ENCODE measurements at regions not wholly inside any gene's neighbourhood (a gene's known extent, or its start where the extent isn't known, plus 50 kb on each side); places are given as distances from the start of the nearest gene placed in this dataset.
"Not testable (repeated sequence)": the region's sequence is repeated elsewhere in the genome, so short reads cannot be mapped to it uniquely, and the experiment has no call there.

- peaks cover 0 to 1% of the 10 kb centered on the region in 2 donors for H3K36me3 ChIP-seq (replicated peaks in 1 of 2; ENCODE audit: insufficient read depth in 1 of 2, low read depth in 2 of 2)
- no peaks in the 10 kb centered on the region for H3K27me3 ChIP-seq
- TF ChIP-seq POLR2A (IDR thresholded peaks at IDR 0.05): no peak
- no peak for TF ChIP-seq CTCF (IDR thresholded peaks at IDR 0.05)
- H3K4me1 ChIP-seq: peaks cover 16% of the 10 kb centered on the region
- ATAC-seq (no peak), DNase-seq (no peak)
- no peaks in the 10 kb centered on the region for H3K9me3 ChIP-seq
- no peak overlapping the region for H3K4me3 ChIP-seq
- H3K27ac ChIP-seq: no peak overlapping the region
- intact Hi-C loops (cut with DNase I): no loop called here
Measured at GRCh38 chr6:144417681-144418080, 132.5 kb downstream of the UTRN start.

- WGBS, 2 donors: 45 to 49% methylated on average over 6 of the region's 6 CpGs
- peaks cover 0 to 4% of the 10 kb centered on the region in 2 donors for H3K36me3 ChIP-seq (replicated peaks in 1 of 2; ENCODE audit: insufficient read depth in 1 of 2, low read depth in 2 of 2)
- peaks cover 16% of the 10 kb centered on the region for H3K4me1 ChIP-seq
- H3K27ac ChIP-seq: no peak overlapping the region
- no peaks in the 10 kb centered on the region for H3K27me3 ChIP-seq
- H3K4me3 ChIP-seq: no peak overlapping the region
- H3K9me3 ChIP-seq: no peaks in the 10 kb centered on the region
- intact Hi-C loops (cut with DNase I): no loop called here
- ATAC-seq (no peak), DNase-seq (no peak)
- no peak for TF ChIP-seq CTCF (IDR thresholded peaks at IDR 0.05)
- no peak for TF ChIP-seq POLR2A (IDR thresholded peaks at IDR 0.05)
Measured at GRCh38 chr6:144418959-144419545, 133.9 kb downstream of the UTRN start.

- Histone ChIP-seq H3K27ac (no peak overlapping the region), H3K27me3 (no peaks in the 10 kb centered on the region), H3K4me3 (no peak overlapping the region), H3K4me1 (peaks cover 20% of the 10 kb centered on the region), H3K9me3 (no peaks in the 10 kb centered on the region), H3K36me3 (replicated peaks in 1 of 2; ENCODE audit: insufficient read depth in 1 of 2, low read depth in 2 of 2) (peaks cover 0 to 4% of the 10 kb centered on the region in 2 donors)
- intact Hi-C loops (cut with DNase I): no loop called here
- DNase-seq (no peak), ATAC-seq (no peak)
- 65% methylated on average over 3 of the region's 3 CpGs for WGBS, 2 donors
- TF ChIP-seq POLR2A (IDR thresholded peaks at IDR 0.05): no peak
- TF ChIP-seq CTCF (IDR thresholded peaks at IDR 0.05): no peak
Measured at GRCh38 chr6:144423167-144423566, 138.0 kb downstream of the UTRN start.

GRCh38 chr6:144429753-144430152 is 144.6 kb downstream of the UTRN start:
- ATAC-seq (no peak), DNase-seq (no peak)
- Histone ChIP-seq H3K36me3 (replicated peaks in 1 of 2; ENCODE audit: insufficient read depth in 1 of 2, low read depth in 2 of 2) (peaks cover 4 to 6% of the 10 kb centered on the region in 2 donors), H3K27me3 (no peaks in the 10 kb centered on the region), H3K9me3 (no peaks in the 10 kb centered on the region), H3K27ac (no peak overlapping the region), H3K4me3 (no peak overlapping the region), H3K4me1 (peaks cover 4% of the 10 kb centered on the region)
- intact Hi-C loops (cut with DNase I): no loop called here
- TF ChIP-seq CTCF (IDR thresholded peaks at IDR 0.05) (no peak), POLR2A (IDR thresholded peaks at IDR 0.05) (no peak)
- 77 to 96% methylated on average over 1 of the region's 1 CpG for WGBS, 2 donors

- H3K27ac ChIP-seq; intact Hi-C loops (cut with DNase I); H3K36me3 ChIP-seq (replicated peaks in 1 of 2; ENCODE audit: insufficient read depth in 1 of 2, low read depth in 2 of 2); H3K9me3 ChIP-seq; ATAC-seq; H3K27me3 ChIP-seq; DNase-seq; H3K4me3 ChIP-seq: not testable (repeated sequence)
- peaks cover 12% of the 10 kb centered on the region for H3K4me1 ChIP-seq
- WGBS, 2 donors: 98 to 100% methylated on average over 4 to 20 of the region's 24 CpGs
Measured at GRCh38 chr6:144433446-144433845, 148.3 kb downstream of the UTRN start.
